Spleen (tissue), 7 donors: ENCODE measurements at regions not wholly inside any gene's neighbourhood (a gene's known extent, or its start where the extent isn't known, plus 50 kb on each side); places are given as distances from the start of the nearest gene placed in this dataset.

Experiments used
- CTCF ChIP-seq, 11 experiments: fragments of 200-600 bp in 7 of 11; fragments of 450-650 bp in 4 of 11; sonication (generic) in 4 of 11; IDR thresholded peaks in 8 of 11; conservative IDR thresholded peaks in 3 of 11; 1 replicate in 7 of 11; 2 replicates in 4 of 11; pipeline versions ENCODE4 v1.4.0 to v1.8.0; 2016 to 2021; ENCODE audit warnings: antibody characterized with exemption in 11 of 11, inconsistent platforms in 4 of 11, mild to moderate bottlenecking in 1 of 11
- POLR2A ChIP-seq, 3 donors: fragments of 450-650 bp; IDR thresholded peaks; one replicate each; pipeline ENCODE4 v1.5.1; 2017; ENCODE audit warnings: antibody characterized with exemption in 3 of 3, mild to moderate bottlenecking in 1 of 3
- donor health status: DM: no; HTN: no; CAD: no; lungs with moderate emphysema.
- donor health status: DM: no; HTN: no; CAD: no.
- donor health status: DM: no; HTN: no; CAD: no.

GRCh38 chr6:68039641-68040311 is 595.3 kb upstream of the ADGRB3 start:
- no peak for TF ChIP-seq CTCF (IDR thresholded peaks at IDR 0.05 in 8 of 11, conservative IDR thresholded peaks at IDR 0.05 in 3 of 11)
- TF ChIP-seq POLR2A (IDR thresholded peaks at IDR 0.05) = no peak
